ENCODE measurements at regions not wholly inside any gene's neighbourhood (a gene's known extent, or its start where the extent isn't known, plus 50 kb on each side); places are given as distances from the start of the nearest gene placed in this dataset.

DNA sequence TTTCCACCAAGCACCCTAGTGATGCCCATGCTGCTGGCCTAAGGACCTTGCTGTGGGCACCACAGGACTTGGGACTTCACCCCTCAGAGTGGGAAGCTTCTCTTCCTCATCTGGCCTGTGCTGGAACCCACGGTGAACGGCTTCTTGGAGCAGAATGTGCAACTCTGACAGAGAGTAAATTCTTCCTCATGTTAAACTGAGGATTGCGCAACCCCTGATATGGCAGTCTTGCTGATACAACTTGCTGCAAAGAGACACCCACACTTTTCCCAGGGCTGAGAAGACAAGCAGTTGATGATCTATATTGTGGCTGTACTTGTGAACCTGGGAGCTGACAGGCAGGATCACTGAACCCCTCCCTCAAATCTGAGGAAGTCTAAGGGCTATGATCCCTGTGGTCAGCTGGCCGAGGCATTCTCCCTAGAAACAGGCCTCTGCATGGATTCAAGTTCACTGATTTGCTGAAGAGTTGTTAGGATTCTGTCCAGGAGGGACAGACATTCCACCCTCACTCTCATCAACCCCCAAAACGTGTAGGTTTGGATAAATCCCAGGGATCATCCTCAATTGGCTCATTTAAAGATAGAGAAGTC, 307.2 kb downstream of the MTRR start:
- TF ChIP-seq, protein P1, sequence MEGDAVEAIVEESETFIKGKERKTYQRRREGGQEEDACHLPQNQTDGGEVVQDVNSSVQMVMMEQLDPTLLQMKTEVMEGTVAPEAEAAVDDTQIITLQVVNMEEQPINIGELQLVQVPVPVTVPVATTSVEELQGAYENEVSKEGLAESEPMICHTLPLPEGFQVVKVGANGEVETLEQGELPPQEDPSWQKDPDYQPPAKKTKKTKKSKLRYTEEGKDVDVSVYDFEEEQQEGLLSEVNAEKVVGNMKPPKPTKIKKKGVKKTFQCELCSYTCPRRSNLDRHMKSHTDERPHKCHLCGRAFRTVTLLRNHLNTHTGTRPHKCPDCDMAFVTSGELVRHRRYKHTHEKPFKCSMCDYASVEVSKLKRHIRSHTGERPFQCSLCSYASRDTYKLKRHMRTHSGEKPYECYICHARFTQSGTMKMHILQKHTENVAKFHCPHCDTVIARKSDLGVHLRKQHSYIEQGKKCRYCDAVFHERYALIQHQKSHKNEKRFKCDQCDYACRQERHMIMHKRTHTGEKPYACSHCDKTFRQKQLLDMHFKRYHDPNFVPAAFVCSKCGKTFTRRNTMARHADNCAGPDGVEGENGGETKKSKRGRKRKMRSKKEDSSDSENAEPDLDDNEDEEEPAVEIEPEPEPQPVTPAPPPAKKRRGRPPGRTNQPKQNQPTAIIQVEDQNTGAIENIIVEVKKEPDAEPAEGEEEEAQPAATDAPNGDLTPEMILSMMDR (IDR thresholded peaks at IDR 0.05), result no peak
- no peak for TF ChIP-seq POLR2A (IDR thresholded peaks at IDR 0.05)
